ENCODE measurements at regions not wholly inside any gene's neighbourhood (a gene's known extent, or its start where the extent isn't known, plus 50 kb on each side); places are given as distances from the start of the nearest gene placed in this dataset.

- no peak for DNase-seq (ENCODE audit: low read depth)
Observed at GRCh38 chr7:25279705-25280104, 51.4 kb upstream of the NPVF start.

GRCh38 chr7:25280181-25280580 lies 51.9 kb upstream of the NPVF start:
- no peak for DNase-seq (ENCODE audit: low read depth)

- DNase-seq (ENCODE audit: low read depth): no peak
Observed at GRCh38 chr7:25282194-25282593, 53.9 kb upstream of the NPVF start.

- no peak for DNase-seq (ENCODE audit: low read depth)
Observed at GRCh38 chr7:25286756-25287155, 58.5 kb upstream of the NPVF start.

GRCh38 chr7:25287291-25287690 lies 59.0 kb upstream of the NPVF start:
- no peak for DNase-seq (ENCODE audit: low read depth)

- DNase-seq (ENCODE audit: low read depth): no peak
Observed at GRCh38 chr7:25288556-25289307, 60.4 kb upstream of the NPVF start.

GRCh38 chr7:25289518-25289917 lies 61.2 kb upstream of the NPVF start:
- no peak for DNase-seq (ENCODE audit: low read depth)

- no peak for DNase-seq (ENCODE audit: low read depth)
Observed at GRCh38 chr7:25294624-25295023, 66.3 kb upstream of the NPVF start.

GRCh38 chr7:25295387-25295786 lies 67.1 kb upstream of the NPVF start:
- no peak for DNase-seq (ENCODE audit: low read depth)

- DNase-seq (ENCODE audit: low read depth): no peak
Observed at GRCh38 chr7:25296086-25296485, 67.8 kb upstream of the NPVF start.

- DNase-seq (ENCODE audit: low read depth): no peak
Observed at GRCh38 chr7:25297278-25297677, 69.0 kb upstream of the NPVF start.

- no peak for DNase-seq (ENCODE audit: low read depth)
Observed at GRCh38 chr7:25303281-25304181, 75.2 kb upstream of the NPVF start.

- no peak for DNase-seq (ENCODE audit: low read depth)
Observed at GRCh38 chr7:25304691-25305090, 76.4 kb upstream of the NPVF start.

GRCh38 chr7:25305831-25306230 lies 77.5 kb upstream of the NPVF start:
- no peak for DNase-seq (ENCODE audit: low read depth)

- no peak for DNase-seq (ENCODE audit: low read depth)
Observed at GRCh38 chr7:25307624-25308023, 79.3 kb upstream of the NPVF start.

- DNase-seq (ENCODE audit: low read depth): no peak
Observed at GRCh38 chr7:25308246-25308645, 80.0 kb upstream of the NPVF start.

- DNase-seq (ENCODE audit: low read depth): no peak
Observed at GRCh38 chr7:25308906-25309705, 80.8 kb upstream of the NPVF start.

GRCh38 chr7:25310896-25311295 lies 82.6 kb upstream of the NPVF start:
- DNase-seq (ENCODE audit: low read depth): no peak

GRCh38 chr7:25311346-25311745 lies 83.1 kb upstream of the NPVF start:
- no peak for DNase-seq (ENCODE audit: low read depth)

GRCh38 chr7:25312968-25313367 lies 84.7 kb upstream of the NPVF start:
- no peak for DNase-seq (ENCODE audit: low read depth)

GRCh38 chr7:25313526-25313925 lies 85.2 kb upstream of the NPVF start:
- no peak for DNase-seq (ENCODE audit: low read depth)

- no peak for DNase-seq (ENCODE audit: low read depth)
Observed at GRCh38 chr7:25314094-25314730, 85.9 kb upstream of the NPVF start.
